ENCODE measurements at regions not wholly inside any gene's neighbourhood (a gene's known extent, or its start where the extent isn't known, plus 50 kb on each side); places are given as distances from the start of the nearest gene placed in this dataset.

- TF ChIP-seq CTCF (IDR thresholded peaks at IDR 0.05; ENCODE audit: insufficient read depth, low read length): no peak
- no peak for TF ChIP-seq POLR2AphosphoS5 (IDR thresholded peaks at IDR 0.05; ENCODE audit: low read depth)
Measured at GRCh38 chr22:49237279-49237678, 590.4 kb downstream of the BRD1 start.

Measured in HL-60 (cell line).